GM12874 (cell line): ENCODE measurements at regions not wholly inside any gene's neighbourhood (a gene's known extent, or its start where the extent isn't known, plus 50 kb on each side); places are given as distances from the start of the nearest gene placed in this dataset.

ENCODE experiments used
- TF ChIP-seq, protein P1 (sequence below): IDR thresholded peaks from 2 replicates; pipeline ENCODE4 v1.5.1; 2011; ENCODE audit warnings: low read depth, mild to moderate bottlenecking, control low read depth, low read length, moderate library complexity; ENCODE audit not compliant: insufficient read depth

DNA sequence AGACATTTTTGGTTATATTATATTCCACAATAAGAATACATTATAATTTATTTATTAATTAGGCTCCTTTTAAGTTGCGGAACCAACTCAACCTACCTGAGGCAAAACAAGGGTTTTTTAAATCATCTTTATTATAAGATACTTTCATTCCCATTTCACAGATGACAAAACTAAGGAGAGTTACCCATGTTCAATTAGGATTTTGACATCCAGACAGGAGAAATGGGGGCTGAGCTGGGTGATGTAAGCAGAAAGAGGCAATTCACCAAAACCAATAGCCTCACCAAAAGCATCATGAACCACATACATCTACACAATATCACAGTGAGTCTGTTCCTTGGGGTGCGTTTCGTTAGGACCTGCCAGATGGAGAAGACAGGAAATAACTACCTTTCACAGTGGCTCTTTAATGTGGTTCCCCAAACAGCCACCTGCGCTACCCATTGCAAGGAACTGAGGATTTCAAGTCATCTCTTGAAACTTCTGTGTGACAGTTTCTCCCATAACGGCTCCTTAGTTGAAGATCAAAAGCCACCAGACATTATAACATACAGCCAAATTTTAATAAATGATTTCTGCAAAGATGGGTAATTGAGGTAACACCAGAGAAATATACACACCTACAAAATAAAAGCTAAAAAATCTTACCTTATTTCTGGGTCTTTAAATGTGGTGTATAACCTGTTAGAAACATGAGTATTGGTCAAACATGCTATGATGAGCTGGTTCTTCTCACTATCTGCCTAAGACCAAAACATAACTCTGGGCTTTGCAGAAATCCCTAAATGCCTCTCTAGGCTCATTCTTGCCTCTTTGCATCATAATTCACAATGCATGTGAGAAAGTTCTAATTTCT lies 190.6 kb upstream of the LEF1 start:
- TF ChIP-seq, protein P1, sequence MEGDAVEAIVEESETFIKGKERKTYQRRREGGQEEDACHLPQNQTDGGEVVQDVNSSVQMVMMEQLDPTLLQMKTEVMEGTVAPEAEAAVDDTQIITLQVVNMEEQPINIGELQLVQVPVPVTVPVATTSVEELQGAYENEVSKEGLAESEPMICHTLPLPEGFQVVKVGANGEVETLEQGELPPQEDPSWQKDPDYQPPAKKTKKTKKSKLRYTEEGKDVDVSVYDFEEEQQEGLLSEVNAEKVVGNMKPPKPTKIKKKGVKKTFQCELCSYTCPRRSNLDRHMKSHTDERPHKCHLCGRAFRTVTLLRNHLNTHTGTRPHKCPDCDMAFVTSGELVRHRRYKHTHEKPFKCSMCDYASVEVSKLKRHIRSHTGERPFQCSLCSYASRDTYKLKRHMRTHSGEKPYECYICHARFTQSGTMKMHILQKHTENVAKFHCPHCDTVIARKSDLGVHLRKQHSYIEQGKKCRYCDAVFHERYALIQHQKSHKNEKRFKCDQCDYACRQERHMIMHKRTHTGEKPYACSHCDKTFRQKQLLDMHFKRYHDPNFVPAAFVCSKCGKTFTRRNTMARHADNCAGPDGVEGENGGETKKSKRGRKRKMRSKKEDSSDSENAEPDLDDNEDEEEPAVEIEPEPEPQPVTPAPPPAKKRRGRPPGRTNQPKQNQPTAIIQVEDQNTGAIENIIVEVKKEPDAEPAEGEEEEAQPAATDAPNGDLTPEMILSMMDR: no peak

DNA sequence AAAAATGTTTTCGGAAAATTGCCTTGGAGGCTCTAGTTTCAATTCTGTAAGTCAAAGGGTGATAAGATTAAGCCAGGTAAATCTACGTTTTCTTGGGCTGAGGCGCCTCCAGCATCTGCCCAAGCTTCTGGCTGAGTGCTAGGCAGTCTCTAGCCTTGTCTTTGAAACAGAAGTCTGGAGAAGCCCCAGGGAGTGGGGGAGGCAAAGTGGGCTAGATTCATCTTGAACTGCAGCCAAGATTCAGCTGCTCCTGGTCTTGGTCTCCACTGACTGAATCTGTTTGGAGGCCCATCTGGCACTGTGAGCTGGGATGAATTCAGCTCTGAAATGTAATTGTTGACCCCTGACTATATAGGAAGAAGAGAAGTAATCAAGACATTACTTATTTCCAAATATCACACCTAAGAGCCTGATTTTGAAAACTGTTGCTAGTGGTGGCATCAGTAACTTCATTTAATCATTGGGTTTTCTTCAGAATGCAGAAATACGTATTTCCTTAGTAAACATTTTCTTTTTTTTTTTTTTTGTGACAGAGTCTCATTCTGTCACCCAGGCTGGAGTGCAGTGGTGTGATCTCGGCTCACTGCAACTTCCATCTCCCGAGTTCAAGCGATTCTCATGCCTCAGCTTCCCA lies 187.3 kb upstream of the LEF1 start:
- TF ChIP-seq, protein P1: no peak

DNA sequence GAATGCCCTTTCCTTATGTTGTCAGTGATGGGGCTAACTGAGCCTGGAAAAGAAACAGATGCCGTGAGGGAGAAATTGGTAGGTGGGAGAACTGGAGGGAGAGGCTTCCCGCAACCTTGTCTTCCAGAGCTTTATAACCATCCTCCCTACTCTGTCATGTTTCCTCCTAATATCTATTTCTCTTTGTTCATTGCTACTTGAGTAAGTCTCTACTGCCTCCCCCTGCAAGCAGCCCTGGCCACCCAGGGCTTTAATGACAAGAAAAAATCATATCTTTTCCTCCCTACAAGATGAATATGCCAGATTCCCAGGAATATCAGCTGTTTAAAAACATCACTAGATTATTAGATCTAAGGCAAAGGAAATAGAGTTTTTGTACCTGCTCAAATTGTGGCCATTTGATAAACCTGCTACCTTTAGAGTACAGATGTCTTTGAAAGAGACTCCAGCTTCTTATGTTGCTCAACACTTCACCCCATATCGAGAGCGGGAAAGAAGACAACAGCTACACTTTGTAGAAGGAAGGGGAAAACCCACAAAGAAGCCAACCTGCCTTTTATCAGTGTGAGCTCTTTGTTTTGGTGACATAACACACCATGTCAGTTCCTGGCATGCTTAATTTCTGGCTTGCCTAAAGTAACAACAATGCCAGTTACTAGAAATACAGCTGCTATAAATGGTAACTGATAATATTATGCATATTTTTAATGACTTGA lies 186.6 kb upstream of the LEF1 start:
- TF ChIP-seq, protein P1: no peak

DNA sequence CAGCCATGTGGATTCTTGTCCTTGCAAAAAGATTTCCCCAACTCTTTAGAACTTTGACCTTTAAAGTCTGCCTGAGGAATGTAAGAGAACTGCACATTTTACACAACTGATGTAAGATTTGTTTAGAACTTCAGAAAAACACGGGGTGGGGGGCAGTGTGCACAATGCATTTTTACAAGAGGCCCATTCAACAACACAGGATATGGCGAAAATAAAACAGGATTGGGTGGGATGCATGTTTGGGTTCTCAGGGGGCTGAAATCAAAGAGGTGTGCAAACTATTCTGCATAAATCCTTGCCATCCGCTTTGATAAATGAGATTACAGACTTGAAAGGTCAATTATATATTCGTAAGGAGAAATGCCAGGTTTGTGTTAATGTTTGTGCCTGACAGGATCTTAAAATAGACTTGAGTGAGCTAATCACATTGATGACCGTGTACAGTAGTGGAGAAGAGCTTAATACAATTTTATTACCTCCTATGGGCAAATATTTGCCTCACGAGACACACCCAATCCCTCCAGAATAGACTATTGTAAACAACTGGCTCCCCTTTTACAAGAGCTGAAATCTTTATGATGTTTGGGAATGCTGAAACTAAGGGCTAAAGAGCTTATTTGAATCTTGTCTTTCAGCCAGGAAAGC lies 184.1 kb upstream of the LEF1 start:
- TF ChIP-seq, protein P1: no peak

DNA sequence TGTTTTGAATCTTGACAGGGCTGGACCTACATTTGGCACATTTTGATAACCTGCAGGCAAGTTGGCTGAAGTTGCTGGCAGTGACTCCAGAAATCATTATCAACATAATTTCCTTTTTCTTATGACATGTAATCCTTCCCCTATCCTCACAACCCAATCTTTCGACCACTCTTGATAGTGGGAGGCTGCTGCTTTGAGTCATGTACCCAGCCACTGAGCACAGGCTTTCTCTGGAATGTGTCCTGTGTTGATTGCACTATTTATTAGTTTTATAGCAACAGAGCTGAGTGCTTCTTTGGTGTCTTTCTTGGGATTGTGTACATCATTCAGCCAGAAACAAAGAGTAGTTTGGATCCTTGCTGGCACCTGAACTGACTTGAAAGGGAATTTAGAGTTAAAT lies 183.1 kb upstream of the LEF1 start:
- TF ChIP-seq, protein P1: no peak

DNA sequence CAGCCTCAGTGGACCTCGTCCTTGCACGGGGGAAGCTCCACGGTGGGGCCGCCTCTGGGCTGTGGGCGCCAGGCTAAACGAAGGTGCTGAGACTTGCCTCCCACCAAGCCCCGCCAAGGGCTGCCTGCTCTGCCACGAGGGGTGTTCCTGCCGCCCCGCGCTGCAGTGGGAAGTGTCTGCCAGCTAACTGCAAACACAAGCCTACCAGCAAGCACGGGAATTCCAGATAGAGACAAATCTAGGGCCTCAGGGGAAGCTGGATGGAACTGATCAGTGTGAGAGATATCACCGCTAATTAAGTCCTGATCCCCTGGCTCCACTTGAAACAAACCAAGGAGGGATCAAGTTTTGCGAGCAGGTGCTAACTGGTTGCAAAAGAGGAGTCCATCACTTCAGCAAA lies 181.6 kb upstream of the LEF1 start:
- TF ChIP-seq, protein P1: no peak

DNA sequence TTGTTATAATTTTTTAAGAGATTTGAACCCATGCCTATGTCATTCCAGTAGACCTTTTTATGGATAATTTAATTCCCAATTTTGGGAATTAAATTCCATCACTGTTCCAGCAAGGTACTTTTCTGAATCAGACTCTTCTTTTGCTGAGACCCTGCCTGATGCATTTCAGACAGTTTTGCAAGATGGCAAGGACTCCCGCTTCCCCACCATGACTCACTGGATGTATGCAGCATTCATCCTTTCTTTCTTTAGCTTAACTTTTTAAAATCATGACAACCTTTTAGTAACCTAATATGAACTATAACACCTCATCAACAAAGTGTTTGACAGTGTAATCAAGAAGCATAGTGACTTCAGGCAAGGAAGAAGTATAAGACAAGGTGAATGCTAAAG lies 178.1 kb upstream of the LEF1 start:
- TF ChIP-seq, protein P1: no peak
